ENCODE measurements at regions not wholly inside any gene's neighbourhood (a gene's known extent, or its start where the extent isn't known, plus 50 kb on each side); places are given as distances from the start of the nearest gene placed in this dataset.

DNA sequence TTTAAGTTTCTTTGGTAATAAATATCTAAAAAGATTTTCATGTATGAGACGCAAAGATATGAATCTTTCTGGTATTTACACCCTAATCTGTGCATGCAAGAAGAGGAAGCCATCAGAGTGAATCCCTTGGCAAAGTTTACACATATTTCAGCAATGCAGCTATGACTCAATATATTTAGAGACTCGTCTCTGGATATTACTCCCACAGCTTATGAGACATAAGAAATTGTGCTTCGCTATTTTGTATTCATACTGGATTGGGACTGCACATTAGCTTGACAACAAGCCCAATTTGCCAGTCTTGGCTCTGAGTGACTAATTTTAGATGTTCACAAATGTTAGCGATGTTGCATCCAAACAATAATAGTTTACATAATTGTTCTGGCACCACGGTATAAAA, 532.0 kb downstream of the CDH11 start:
- H3K4me1 Mint-ChIP-seq: peaks cover 3 to 4% of the 10 kb centered on the region in 2 experiments; a peak in 2 of 4 replicates
- no peaks in the 10 kb centered on the region for H3K4me1 ChIP-seq (ENCODE audit: insufficient read depth, low read length)
- H3K4me2 ChIP-seq (ENCODE audit: insufficient read depth, insufficient read length, low read length): no peak overlapping the region
- H2BK20ac ChIP-seq (ENCODE audit: low read depth, low read length, poor library complexity, severe bottlenecking): no peak overlapping the region
- no peak overlapping the region for H4K91ac ChIP-seq (ENCODE audit: insufficient read length, low read depth, low read length)
- no peak overlapping the region for H3K27ac ChIP-seq (ENCODE audit: insufficient read length, low read depth, low read length)
- H3K9me3 Mint-ChIP-seq: peaks cover 6 to 7% of the 10 kb centered on the region in 2 experiments; a peak in 4 of 5 replicates
- no peaks in the 10 kb centered on the region for H3K79me2 ChIP-seq (ENCODE audit: insufficient read depth, low read length)
- no peaks in the 10 kb centered on the region for H3K27me3 ChIP-seq (ENCODE audit: insufficient read depth, low read length)
- H3K18ac ChIP-seq (ENCODE audit: insufficient read length, low read depth, low read length): no peak overlapping the region
- H3K9me3 ChIP-seq (ENCODE audit: control insufficient read depth, low read depth, low read length): no peaks in the 10 kb centered on the region
- WGBS (ENCODE audit: extremely low coverage, insufficient read length, low lambda C conversion rate): no CpG with 5 or more reads among the region's 5 CpGs
- H3K56ac ChIP-seq (ENCODE audit: insufficient read length, low read depth, low read length): no peak overlapping the region
- H3T11ph ChIP-seq (ENCODE audit: low read length): no peak overlapping the region
- H3K27ac Mint-ChIP-seq: no peak overlapping the region
- H4K5ac ChIP-seq (ENCODE audit: insufficient read length, low read depth, low read length): no peak overlapping the region
- H2BK5ac ChIP-seq (ENCODE audit: insufficient read length, low read length): no peak overlapping the region
- no peaks in the 10 kb centered on the region for H3K27me3 Mint-ChIP-seq (ENCODE audit: low read depth)
- H3K4me3 Mint-ChIP-seq: no peak overlapping the region
- H3K36me3 Mint-ChIP-seq (ENCODE audit: insufficient read depth in 1 of 3, low read depth in 3 of 3): peaks cover 0 to 5% (median 0%) of the 10 kb centered on the region in 3 experiments; a peak in 1 of 7 replicates
- no peak overlapping the region for H2BK12ac ChIP-seq (ENCODE audit: insufficient read length, low read depth, low read length)
- no peak overlapping the region for H4K8ac ChIP-seq (replicated peaks; ENCODE audit: insufficient read length, low read depth, low read length)
- TF ChIP-seq, protein P1, sequence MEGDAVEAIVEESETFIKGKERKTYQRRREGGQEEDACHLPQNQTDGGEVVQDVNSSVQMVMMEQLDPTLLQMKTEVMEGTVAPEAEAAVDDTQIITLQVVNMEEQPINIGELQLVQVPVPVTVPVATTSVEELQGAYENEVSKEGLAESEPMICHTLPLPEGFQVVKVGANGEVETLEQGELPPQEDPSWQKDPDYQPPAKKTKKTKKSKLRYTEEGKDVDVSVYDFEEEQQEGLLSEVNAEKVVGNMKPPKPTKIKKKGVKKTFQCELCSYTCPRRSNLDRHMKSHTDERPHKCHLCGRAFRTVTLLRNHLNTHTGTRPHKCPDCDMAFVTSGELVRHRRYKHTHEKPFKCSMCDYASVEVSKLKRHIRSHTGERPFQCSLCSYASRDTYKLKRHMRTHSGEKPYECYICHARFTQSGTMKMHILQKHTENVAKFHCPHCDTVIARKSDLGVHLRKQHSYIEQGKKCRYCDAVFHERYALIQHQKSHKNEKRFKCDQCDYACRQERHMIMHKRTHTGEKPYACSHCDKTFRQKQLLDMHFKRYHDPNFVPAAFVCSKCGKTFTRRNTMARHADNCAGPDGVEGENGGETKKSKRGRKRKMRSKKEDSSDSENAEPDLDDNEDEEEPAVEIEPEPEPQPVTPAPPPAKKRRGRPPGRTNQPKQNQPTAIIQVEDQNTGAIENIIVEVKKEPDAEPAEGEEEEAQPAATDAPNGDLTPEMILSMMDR (conservative IDR thresholded peaks at IDR 0.05): no peak
- no peak overlapping the region for H2BK15ac ChIP-seq (ENCODE audit: low read depth, low read length)
- no peak overlapping the region for H3K14ac ChIP-seq (ENCODE audit: insufficient read depth, low read length)
- no peak for DNase-seq
- H3K23me2 ChIP-seq (ENCODE audit: insufficient read length, low read depth, low read length, poor library complexity, severe bottlenecking): no peaks in the 10 kb centered on the region
- no peak overlapping the region for H3K9ac ChIP-seq (ENCODE audit: extremely low read depth, insufficient read length, low read length)
- no peak overlapping the region for H2BK120ac ChIP-seq (ENCODE audit: low read depth, low read length, poor library complexity, severe bottlenecking)
- no peaks in the 10 kb centered on the region for H4K20me1 ChIP-seq (ENCODE audit: control insufficient read depth, insufficient read depth, insufficient read length)
- no peak overlapping the region for H2AFZ ChIP-seq (ENCODE audit: low read length)
- H3K23ac ChIP-seq (ENCODE audit: insufficient read length, low read depth, low read length): no peak overlapping the region
- H3K79me1 ChIP-seq (ENCODE audit: insufficient read depth, low read depth, low read length, poor library complexity, severe bottlenecking): no peaks in the 10 kb centered on the region
- H2AK5ac ChIP-seq (ENCODE audit: insufficient read length, low read length): no peak overlapping the region
- H3K4ac ChIP-seq (ENCODE audit: low read depth, low read length): no peak overlapping the region

Data from H9 (cell line).